OCI-LY7 (cell line): ENCODE measurements at regions not wholly inside any gene's neighbourhood (a gene's known extent, or its start where the extent isn't known, plus 50 kb on each side); places are given as distances from the start of the nearest gene placed in this dataset.

Source experiments
- EZH2phosphoT487 ChIP-seq: fragments of 200-600 bp; sonication (generic); IDR thresholded peaks from 2 replicates; pipeline ENCODE4 v1.6.1; 2018; ENCODE audit warnings: low read depth, borderline replicate concordance, mild to moderate bottlenecking, mixed run types, antibody characterized with exemption, low read length, moderate library complexity, mixed read lengths
- TF ChIP-seq, protein P1 (sequence below): fragments of 200-600 bp; sonication (generic); conservative IDR thresholded peaks from 2 replicates; pipeline ENCODE4 v1.5.1; 2014; ENCODE audit warnings: mild to moderate bottlenecking, antibody characterized with exemption, low read length, moderate library complexity, mixed read lengths

GRCh38 chr3:64900156-64900555 is 212.4 kb upstream of the ADAMTS9 start:
- TF ChIP-seq, protein P1, sequence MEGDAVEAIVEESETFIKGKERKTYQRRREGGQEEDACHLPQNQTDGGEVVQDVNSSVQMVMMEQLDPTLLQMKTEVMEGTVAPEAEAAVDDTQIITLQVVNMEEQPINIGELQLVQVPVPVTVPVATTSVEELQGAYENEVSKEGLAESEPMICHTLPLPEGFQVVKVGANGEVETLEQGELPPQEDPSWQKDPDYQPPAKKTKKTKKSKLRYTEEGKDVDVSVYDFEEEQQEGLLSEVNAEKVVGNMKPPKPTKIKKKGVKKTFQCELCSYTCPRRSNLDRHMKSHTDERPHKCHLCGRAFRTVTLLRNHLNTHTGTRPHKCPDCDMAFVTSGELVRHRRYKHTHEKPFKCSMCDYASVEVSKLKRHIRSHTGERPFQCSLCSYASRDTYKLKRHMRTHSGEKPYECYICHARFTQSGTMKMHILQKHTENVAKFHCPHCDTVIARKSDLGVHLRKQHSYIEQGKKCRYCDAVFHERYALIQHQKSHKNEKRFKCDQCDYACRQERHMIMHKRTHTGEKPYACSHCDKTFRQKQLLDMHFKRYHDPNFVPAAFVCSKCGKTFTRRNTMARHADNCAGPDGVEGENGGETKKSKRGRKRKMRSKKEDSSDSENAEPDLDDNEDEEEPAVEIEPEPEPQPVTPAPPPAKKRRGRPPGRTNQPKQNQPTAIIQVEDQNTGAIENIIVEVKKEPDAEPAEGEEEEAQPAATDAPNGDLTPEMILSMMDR, result no peak
- TF ChIP-seq EZH2phosphoT487, result no peak
